NT2/D1 (cell line): ENCODE measurements at regions not wholly inside any gene's neighbourhood (a gene's known extent, or its start where the extent isn't known, plus 50 kb on each side); places are given as distances from the start of the nearest gene placed in this dataset.
"Not testable (repeated sequence)": the region's sequence is repeated elsewhere in the genome, so short reads cannot be mapped to it uniquely, and the experiment has no call there.

ENCODE experiments used
- SUZ12 ChIP-seq: IDR thresholded peaks from 2 replicates; pipeline ENCODE4 v1.6.1; 2011; ENCODE audit not compliant: insufficient read length, insufficient read depth; ENCODE audit errors: extremely low read depth
- ZNF274 ChIP-seq: IDR thresholded peaks from 2 replicates; pipeline ENCODE4 v1.6.1; 2011; ENCODE audit warnings: mild to moderate bottlenecking, low read depth, low read length

DNA sequence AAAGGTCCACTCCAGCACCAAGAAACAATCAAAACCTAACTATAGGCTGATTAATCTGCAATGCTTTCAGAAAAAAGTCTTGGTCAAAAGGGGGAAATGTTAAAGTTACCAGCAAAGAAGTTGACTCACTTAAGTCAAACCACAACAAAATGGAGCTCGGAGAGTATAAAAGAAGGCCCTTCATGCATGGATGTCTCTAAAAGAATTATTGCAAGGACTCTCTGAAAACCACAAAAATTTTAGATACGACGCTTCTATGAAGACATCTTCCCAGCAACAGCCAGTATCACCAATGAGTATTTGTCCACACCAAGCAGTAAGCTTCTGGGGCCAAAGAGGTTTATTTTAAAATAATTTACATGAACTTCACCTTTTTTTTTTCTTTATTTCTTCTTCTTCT lies 1327.4 kb upstream of the CDH18 start:
- not testable (repeated sequence) for TF ChIP-seq ZNF274, SUZ12
